Endothelial cell of umbilical vein (primary cell): ENCODE measurements at regions not wholly inside any gene's neighbourhood (a gene's known extent, or its start where the extent isn't known, plus 50 kb on each side); places are given as distances from the start of the nearest gene placed in this dataset.

Experiments
- BruUV-seq: library from RNA; stranded (reverse); fragments of 400-500 nt; replicated peaks from 2 replicates; lab custom pipeline; 2021; lab: Mats Ljungman, UMichigan
- CTCF ChIA-PET: fragments of 300-600, 350-600 bp; sonication (Branson Sonifier 250); formaldehyde crosslinking; loops from one replicate; lab custom pipeline; 2021; ENCODE audit warnings: antibody characterized with exemption, inconsistent platforms; lab: Charles Lee
- POLR2A ChIA-PET: fragments of 300-600, 350-600 bp; sonication (Branson Sonifier 250); formaldehyde crosslinking; loops from one replicate; lab custom pipeline; 2021; ENCODE audit warnings: antibody characterized with exemption, inconsistent platforms; lab: Charles Lee
- DNase-seq: peaks from one replicate; pipeline ENCODE4 v3.0.0-alpha.2; 2011; ENCODE audit warnings: low read depth, low spot score
- FAIRE-seq: peaks from 2 replicates; lab custom pipeline; 2011; peaks lifted over from hg19 to GRCh38; lab: Jason Lieb, UNC
- H2AFZ ChIP-seq: 2 replicates; pipeline ENCODE4 v1.6.0; 2012; ENCODE audit warnings: low read depth, low read length, control low read depth, inconsistent platforms
- H3K27ac ChIP-seq: 2 replicates; pipeline ENCODE4 v1.5.1; 2011; ENCODE audit warnings: low read depth, mild to moderate bottlenecking, control low read depth, low read length, moderate library complexity; ENCODE audit not compliant: insufficient read depth
- H3K27me3 ChIP-seq, 2 experiments: 2 replicates each; pipeline versions ENCODE4 v1.6.0 to v1.6.1; 2011; ENCODE audit warnings: low read length in 2 of 2, mixed read lengths in 1 of 2; ENCODE audit not compliant: control insufficient read depth in 2 of 2, insufficient read depth in 2 of 2
- H3K36me3 ChIP-seq, 2 experiments: 2 replicates in 1 of 2; 3 replicates in 1 of 2; pipeline ENCODE4 v1.5.1; 2011; ENCODE audit warnings: low read length in 2 of 2, mild to moderate bottlenecking in 1 of 2, moderate library complexity in 1 of 2; ENCODE audit not compliant: control insufficient read depth in 2 of 2, insufficient read depth in 2 of 2; ENCODE audit errors: extremely low read depth in 1 of 2
- H3K4me1 ChIP-seq: 3 replicates; pipeline ENCODE4 v1.5.1; 2011; ENCODE audit warnings: mild to moderate bottlenecking, low read length; ENCODE audit not compliant: control insufficient read depth, insufficient read depth; ENCODE audit errors: extremely low read depth
- H3K4me2 ChIP-seq: 2 replicates; pipeline ENCODE4 v1.6.1; 2011; ENCODE audit warnings: low read length, control low read depth, mixed read lengths; ENCODE audit not compliant: insufficient read depth
- H3K4me3 ChIP-seq, 3 experiments: fragments of 200-600 bp in 1 of 3; sonication (generic), shearing (Covaris generic) in 1 of 3; replicated peaks in 1 of 3; 2 replicates each; pipeline ENCODE4 v1.5.1; 2011 to 2016; ENCODE audit warnings: control low read depth in 3 of 3, low read length in 3 of 3, mild to moderate bottlenecking in 2 of 3, inconsistent platforms in 1 of 3, low read depth in 1 of 3, moderate library complexity in 1 of 3; ENCODE audit not compliant: insufficient read depth in 1 of 3
- H3K79me2 ChIP-seq: 2 replicates; pipeline ENCODE4 v1.6.0; 2012; ENCODE audit warnings: low read length, inconsistent platforms; ENCODE audit not compliant: control insufficient read depth, insufficient read depth
- H3K9ac ChIP-seq: replicated peaks from 2 replicates; pipeline ENCODE3; 2011; ENCODE audit warnings: low read length, control low read depth; ENCODE audit not compliant: insufficient read depth; ENCODE audit errors: extremely low read depth
- H3K9me1 ChIP-seq: replicated peaks from 3 replicates; pipeline ENCODE4 v1.6.0; 2011; ENCODE audit warnings: mild to moderate bottlenecking, low read length; ENCODE audit not compliant: control insufficient read depth, insufficient read depth; ENCODE audit errors: extremely low read depth
- H3K9me3 ChIP-seq: replicated peaks from 2 replicates; pipeline ENCODE4 v1.5.1; 2012; ENCODE audit warnings: low read length, inconsistent platforms; ENCODE audit not compliant: control insufficient read depth, insufficient read depth
- H4K20me1 ChIP-seq: replicated peaks from 2 replicates; pipeline ENCODE3; 2011; ENCODE audit warnings: mild to moderate bottlenecking, low read length; ENCODE audit not compliant: control insufficient read depth, insufficient read depth; ENCODE audit errors: extremely low read depth
- EZH2 ChIP-seq: IDR thresholded peaks from 2 replicates; pipeline ENCODE4 v1.6.1; 2012; ENCODE audit warnings: borderline replicate concordance, low read depth, mild to moderate bottlenecking, moderate library complexity, low read length, inconsistent platforms; ENCODE audit not compliant: severe bottlenecking
- FOS ChIP-seq: IDR thresholded peaks from 2 replicates; pipeline ENCODE4 v1.6.1; 2011; ENCODE audit warnings: mild to moderate bottlenecking, low read length, moderate library complexity, borderline replicate concordance; ENCODE audit not compliant: insufficient read depth
- GATA2 ChIP-seq: IDR thresholded peaks from 2 replicates; pipeline ENCODE4 v1.7.0; 2011; ENCODE audit warnings: low read depth, mild to moderate bottlenecking, moderate library complexity, mixed read lengths, low read length; ENCODE audit not compliant: insufficient read length, insufficient read depth
- JUN ChIP-seq: IDR thresholded peaks from 2 replicates; pipeline ENCODE4 v1.6.1; 2011; ENCODE audit warnings: borderline replicate concordance, low read depth; ENCODE audit not compliant: insufficient read length, insufficient read depth
- MYC ChIP-seq: IDR thresholded peaks from one replicate; pipeline ENCODE4 v1.6.1; 2011; ENCODE audit warnings: mild to moderate bottlenecking, low read depth, low read length
- POLR2A ChIP-seq: IDR thresholded peaks from 2 replicates; pipeline ENCODE4 v1.6.1; 2012; ENCODE audit warnings: low read depth, mild to moderate bottlenecking, control low read depth, low read length
- POLR2AphosphoS5 ChIP-seq: IDR thresholded peaks from 2 replicates; pipeline ENCODE4 v1.6.1; 2012; ENCODE audit warnings: low read depth, mild to moderate bottlenecking, control low read depth, low read length, moderate library complexity; ENCODE audit not compliant: insufficient read depth
- dilution Hi-C: fragments of 300-500 bp; cut with MboI; formaldehyde crosslinking; loops from one replicate; pipeline ENCODE4 v1.15.0; 2019; ENCODE audit warnings: low sequenced_read_pairs; ENCODE audit not compliant: extremely low pct_ligation_motif_present
- intact Hi-C: fragments of 100-400 bp; cut with micrococcal nuclease; formaldehyde crosslinking; loops from one replicate; pipeline ENCODE4 v1.10.0; 2022
- TF ChIP-seq, protein P1 (sequence below), 2 donors: IDR thresholded peaks; 1 replicate in 1 of 2; 2 replicates in 1 of 2; pipeline ENCODE4 v1.5.1; 2011; ENCODE audit warnings: low read length in 2 of 2, mild to moderate bottlenecking in 2 of 2, moderate library complexity in 2 of 2, control low read depth in 1 of 2, inconsistent platforms in 1 of 2, low read depth in 1 of 2; ENCODE audit not compliant: insufficient read depth in 1 of 2; ENCODE audit errors: extremely low read depth in 1 of 2
- TF ChIP-seq, protein P2 (sequence below): IDR thresholded peaks from 2 replicates; pipeline ENCODE4 v1.6.1; 2011; ENCODE audit not compliant: insufficient read depth, insufficient read length

DNA sequence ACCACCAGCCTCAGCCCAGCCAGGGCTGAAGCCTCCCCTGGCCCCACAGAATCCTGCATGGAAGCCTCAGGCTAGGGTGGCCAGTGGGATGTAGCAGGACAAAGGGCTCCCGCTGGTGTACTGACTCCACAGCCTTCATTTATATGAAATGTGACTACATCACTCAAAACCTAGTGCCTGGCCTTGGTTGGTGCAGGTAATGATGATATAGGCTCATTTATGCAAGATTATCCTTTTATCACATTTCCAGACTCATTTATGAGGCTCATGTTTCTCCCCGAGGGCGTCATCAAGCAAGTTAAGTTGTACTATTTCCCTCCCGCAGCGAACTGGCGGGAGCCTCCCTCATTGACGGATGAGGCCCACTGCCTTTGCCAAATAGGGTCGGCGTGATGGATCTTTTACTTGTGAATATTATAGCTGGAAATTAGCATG, 179.1 kb upstream of the SMAD3 start:
- POLR2A ChIA-PET: no interaction called here
- H2AFZ ChIP-seq: no peak overlapping the region
- H3K9me3 ChIP-seq: no peaks in the 10 kb centered on the region
- no peak overlapping the region for H3K27ac ChIP-seq
- H3K27me3 ChIP-seq: no peaks in the 10 kb centered on the region
- no peaks in the 10 kb centered on the region for H4K20me1 ChIP-seq
- H3K9ac ChIP-seq: no peak overlapping the region
- H3K36me3 ChIP-seq: no peaks in the 10 kb centered on the region
- no peak overlapping the region for H3K4me3 ChIP-seq
- H3K79me2 ChIP-seq: no peaks in the 10 kb centered on the region
- H3K4me1 ChIP-seq: peaks cover 25% of the 10 kb centered on the region
- no peak overlapping the region for H3K4me2 ChIP-seq
- no TSS peak for BruUV-seq
- DNase-seq (no peak), FAIRE-seq (no peak)
- dilution Hi-C loops (no loop called here), intact Hi-C loops (no loop called here)
- no peaks in the 10 kb centered on the region for H3K9me1 ChIP-seq
- CTCF ChIA-PET: no interaction called here
- TF ChIP-seq FOS (no peak), POLR2A (no peak), MYC (no peak), GATA2 (no peak), JUN (no peak), EZH2 (no peak), POLR2AphosphoS5 (no peak)
- TF ChIP-seq, protein P1, sequence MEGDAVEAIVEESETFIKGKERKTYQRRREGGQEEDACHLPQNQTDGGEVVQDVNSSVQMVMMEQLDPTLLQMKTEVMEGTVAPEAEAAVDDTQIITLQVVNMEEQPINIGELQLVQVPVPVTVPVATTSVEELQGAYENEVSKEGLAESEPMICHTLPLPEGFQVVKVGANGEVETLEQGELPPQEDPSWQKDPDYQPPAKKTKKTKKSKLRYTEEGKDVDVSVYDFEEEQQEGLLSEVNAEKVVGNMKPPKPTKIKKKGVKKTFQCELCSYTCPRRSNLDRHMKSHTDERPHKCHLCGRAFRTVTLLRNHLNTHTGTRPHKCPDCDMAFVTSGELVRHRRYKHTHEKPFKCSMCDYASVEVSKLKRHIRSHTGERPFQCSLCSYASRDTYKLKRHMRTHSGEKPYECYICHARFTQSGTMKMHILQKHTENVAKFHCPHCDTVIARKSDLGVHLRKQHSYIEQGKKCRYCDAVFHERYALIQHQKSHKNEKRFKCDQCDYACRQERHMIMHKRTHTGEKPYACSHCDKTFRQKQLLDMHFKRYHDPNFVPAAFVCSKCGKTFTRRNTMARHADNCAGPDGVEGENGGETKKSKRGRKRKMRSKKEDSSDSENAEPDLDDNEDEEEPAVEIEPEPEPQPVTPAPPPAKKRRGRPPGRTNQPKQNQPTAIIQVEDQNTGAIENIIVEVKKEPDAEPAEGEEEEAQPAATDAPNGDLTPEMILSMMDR (IDR thresholded peaks at IDR 0.05; ENCODE audit: extremely low read depth in 1 of 2, insufficient read depth in 1 of 2, low read depth in 1 of 2, low read length in 2 of 2): no peak
- TF ChIP-seq, protein P2, sequence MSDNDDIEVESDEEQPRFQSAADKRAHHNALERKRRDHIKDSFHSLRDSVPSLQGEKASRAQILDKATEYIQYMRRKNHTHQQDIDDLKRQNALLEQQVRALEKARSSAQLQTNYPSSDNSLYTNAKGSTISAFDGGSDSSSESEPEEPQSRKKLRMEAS: no peak
